Heart right ventricle (tissue), 16 donors: ENCODE measurements at regions not wholly inside any gene's neighbourhood (a gene's known extent, or its start where the extent isn't known, plus 50 kb on each side); places are given as distances from the start of the nearest gene placed in this dataset.

Experiments used
- ATAC-seq, 8 donors: fragments of 200-7000 bp; cut with Tn5 transposase; one replicate each; pipeline ENCODE4 v1.9.1; 2020; ENCODE audit warnings: mild to moderate bottlenecking in 8 of 8, moderate library complexity in 8 of 8, moderate number of reproducible peaks in 1 of 8
- DNase-seq, 2 donors: peaks; one replicate each; pipeline ENCODE4 v3.0.0-alpha.2; 2020
- H3K27ac ChIP-seq, 10 donors: fragments of 200-600 bp; sonication (generic) in 2 of 10; one replicate each; pipeline versions ENCODE4 v1.5.0 to v1.8.0; 2020 to 2022; ENCODE audit warnings: mild to moderate bottlenecking in 3 of 10
- H3K27me3 ChIP-seq, 7 donors: fragments of 200-600 bp; one replicate each; pipeline ENCODE4 v1.8.0; 2021 to 2022; ENCODE audit warnings: mild to moderate bottlenecking in 2 of 7
- H3K36me3 ChIP-seq, 9 donors: fragments of 200-600 bp; sonication (generic) in 1 of 9; one replicate each; pipeline versions ENCODE4 v1.5.0 to v1.8.0; 2020 to 2022; ENCODE audit warnings: mild to moderate bottlenecking in 2 of 9
- H3K4me1 ChIP-seq, 9 donors: fragments of 200-600 bp; sonication (generic) in 1 of 9; one replicate each; pipeline versions ENCODE4 v1.5.0 to v1.8.0; 2020 to 2022; ENCODE audit warnings: mild to moderate bottlenecking in 4 of 9
- H3K4me3 ChIP-seq, 10 donors: fragments of 200-600 bp; sonication (generic) in 2 of 10; one replicate each; pipeline versions ENCODE4 v1.5.0 to v1.8.0; 2020 to 2022; ENCODE audit warnings: mild to moderate bottlenecking in 7 of 10, moderate library complexity in 2 of 10
- H3K9me3 ChIP-seq, 11 donors: fragments of 200-600 bp in 10 of 11; sonication (generic) in 2 of 11; one replicate each; pipeline versions ENCODE4 v1.5.0 to v1.8.0; 2013 to 2022; ENCODE audit warnings: mild to moderate bottlenecking in 2 of 11, control low read depth in 1 of 11, moderate library complexity in 1 of 11
- CTCF ChIP-seq, 9 donors: fragments of 200-600 bp; sonication (generic) in 2 of 9; IDR thresholded peaks; one replicate each; pipeline versions ENCODE4 v1.5.0 to v1.8.0; 2021 to 2022; ENCODE audit warnings: antibody characterized with exemption in 9 of 9, mild to moderate bottlenecking in 5 of 9, moderate library complexity in 1 of 9
- WGBS, 2 donors: extraction: QIAGEN DNeasy Blood & Tissue Kit; methylation state at CpG; one replicate each; pipeline ENCODE4 v1.1.7; 2013; ENCODE audit warnings: inconsistent platforms in 1 of 2; 5-methylcytosine and 5-hydroxymethylcytosine counted together
- intact Hi-C, 10 donors: fragments of 100-400 bp; cut with DNase I; formaldehyde crosslinking; loops; one replicate each; pipeline versions ENCODE4 v1.11.1 to v1.14.2; 2022
- donor health status: Arrhythmogenic right ventricular cardiomyopathy.
- donor health status: ischemic (EF 13 %, LVEDD 7.1; RV severe dilation, severe dysfunction).
- donor health status: healthy with polysubstance abuse.
- donor health status: DM: no; HTN: yes; CAD: no.
- donor health status: DM: no; HTN: no; CAD: no.
- donor health status: ischemic (EF 25% LVEDD 6.9; RV normal size, moderate dysfunction).
- donor health status: ischemic (EF 25% LVEDD 5.7; RV mildly dilated, moderate dysfunction).
- donor health status: healthy.
- donor health status: DM: yes; HTN: yes; CAD: no.
- donor health status: Ischemic cardiomyopathy.
- donor health status: ischemic (EF 35%, LVEDD 5.7; RV mildly dilated, moderate dysfunction).
- donor health status: nonischemic (EF 11% LVEDD 7.7; RV severe dilation, severe dysfunction).
- donor health status: DM: yes; HTN: yes; CAD: no.
- donor health status: PGD.
- donor health status: ischemic (EF 29% LVEDD 5.4; RV normal size, mild dysfunction).
- donor health status: nonischemic (EF 23%, LVEDD 6.1; RV moderate dilation, normal function).

- H3K27me3 ChIP-seq = no peaks in the 10 kb centered on the region
- ATAC-seq (no peak), DNase-seq (no peak)
- intact Hi-C loops = no loop called here
- no peak overlapping the region for H3K4me3 ChIP-seq
- no peak overlapping the region for H3K27ac ChIP-seq
- H3K36me3 ChIP-seq = peaks cover 0 to 70% (median 7%) of the 10 kb centered on the region in 9 donors
- peaks cover 0 to 9% (median 0%) of the 10 kb centered on the region in 11 donors for H3K9me3 ChIP-seq
- TF ChIP-seq CTCF (IDR thresholded peaks at IDR 0.05) = no peak
- H3K4me1 ChIP-seq = peaks cover 0 to 22% (median 5%) of the 10 kb centered on the region in 9 donors
- WGBS, 2 donors = 92 to 95% methylated on average over 2 of the region's 2 CpGs
Measured at GRCh38 chr22:26781062-26781461, 123.7 kb downstream of the MIAT start.

GRCh38 chr22:26781596-26781995 lies 124.2 kb downstream of the MIAT start:
- peaks cover 0 to 65% (median 5%) of the 10 kb centered on the region in 9 donors for H3K36me3 ChIP-seq
- intact Hi-C loops = no loop called here
- ATAC-seq = no peak

GRCh38 chr22:26783885-26784284 lies 126.5 kb downstream of the MIAT start:
- Histone ChIP-seq H3K4me1 (peaks cover 0 to 12% (median 0%) of the 10 kb centered on the region in 9 donors), H3K36me3 (peaks cover 0 to 51% (median under 1%) of the 10 kb centered on the region in 9 donors), H3K27ac (no peak overlapping the region), H3K4me3 (no peak overlapping the region), H3K27me3 (no peaks in the 10 kb centered on the region), H3K9me3 (peaks cover 0 to 7% (median 0%) of the 10 kb centered on the region in 11 donors)
- 62 to 66% methylated on average over 18 of the region's 18 CpGs for WGBS, 2 donors
- no peak for TF ChIP-seq CTCF (IDR thresholded peaks at IDR 0.05)
- intact Hi-C loops = no loop called here
- no peak for DNase-seq
- no peak for ATAC-seq

More at GRCh38 chr22:26781596-26781995, 124.2 kb downstream of the MIAT start:
- no peak for DNase-seq
- Histone ChIP-seq H3K9me3 (peaks cover 0 to 7% (median 0%) of the 10 kb centered on the region in 11 donors), H3K4me1 (peaks cover 0 to 26% (median 5%) of the 10 kb centered on the region in 9 donors), H3K27ac (no peak overlapping the region), H3K27me3 (no peaks in the 10 kb centered on the region), H3K4me3 (no peak overlapping the region)
- WGBS, 2 donors = 90 to 92% methylated on average over 15 of the region's 15 CpGs
- TF ChIP-seq CTCF (IDR thresholded peaks at IDR 0.05) = no peak

GRCh38 chr22:26784772-26785171 lies 127.4 kb downstream of the MIAT start:
- peaks cover 0 to 43% (median 0%) of the 10 kb centered on the region in 9 donors for H3K36me3 ChIP-seq
- TF ChIP-seq CTCF (IDR thresholded peaks at IDR 0.05) = no peak
- 96 to 98% methylated on average over 6 of the region's 6 CpGs for WGBS, 2 donors

More at GRCh38 chr22:26784772-26785171, 127.4 kb downstream of the MIAT start:
- DNase-seq (no peak), ATAC-seq (no peak)
- Histone ChIP-seq H3K4me1 (peaks cover 0 to 8% (median 0%) of the 10 kb centered on the region in 9 donors), H3K27me3 (no peaks in the 10 kb centered on the region), H3K9me3 (peaks cover 0 to 4% (median 0%) of the 10 kb centered on the region in 11 donors), H3K4me3 (no peak overlapping the region), H3K27ac (no peak overlapping the region)
- intact Hi-C loops = no loop called here
